HG03378 (cell line): ENCODE measurements at regions not wholly inside any gene's neighbourhood (a gene's known extent, or its start where the extent isn't known, plus 50 kb on each side); places are given as distances from the start of the nearest gene placed in this dataset.
"Not testable (repeated sequence)": the region's sequence is repeated elsewhere in the genome, so short reads cannot be mapped to it uniquely, and the experiment has no call there.

ENCODE experiments used
- ATAC-seq: cut with Tn5 transposase; IDR thresholded peaks from one replicate; pipeline ENCODE4 v1.9.1; 2021; ENCODE audit warnings: mild to moderate bottlenecking, moderate library complexity; ENCODE audit not compliant: unreplicated experiment

DNA sequence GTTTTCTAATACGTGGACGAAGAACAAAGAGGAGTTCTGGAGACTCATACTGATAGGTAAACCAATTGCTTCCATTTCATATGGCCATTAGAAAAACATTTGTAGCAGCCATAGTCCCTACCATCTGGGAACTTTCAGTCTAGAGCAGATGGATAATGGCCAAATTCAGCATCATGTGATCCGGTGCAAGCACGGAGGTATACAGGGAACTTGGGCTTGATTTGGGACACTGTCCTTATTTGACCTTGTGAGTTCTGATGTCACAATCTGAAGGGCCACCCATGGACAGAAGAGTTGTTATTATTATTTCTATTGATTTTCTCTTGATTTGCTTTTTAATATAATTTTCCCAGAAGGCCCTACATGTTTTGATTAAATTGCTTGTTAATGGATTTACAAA, 154.6 kb upstream of the ZNF267 start:
- ATAC-seq = no peak

- no peak for ATAC-seq
These were observed 146.1 kb upstream of the ZNF267 start for GRCh38 chr16:31727553-31727952.

DNA sequence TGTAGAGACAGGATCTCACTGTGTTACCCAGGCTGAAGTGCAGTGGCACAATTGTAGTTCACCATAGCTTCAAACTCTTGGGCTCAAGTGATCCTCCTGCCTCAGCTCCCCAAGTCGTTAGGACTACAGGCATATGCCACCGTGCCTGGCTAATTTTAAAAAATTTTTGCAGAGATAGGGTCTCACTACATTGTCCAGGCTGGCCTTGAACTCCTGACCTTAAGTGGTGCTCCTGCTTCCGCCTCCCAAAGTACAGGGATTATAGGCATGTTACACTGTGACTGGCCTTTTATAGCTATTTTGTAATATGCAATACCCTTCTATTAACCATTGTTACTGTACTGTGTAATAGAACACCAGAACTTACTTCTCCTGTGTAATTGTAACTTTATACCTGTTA, 139.3 kb upstream of the ZNF267 start:
- ATAC-seq = no peak

GRCh38 chr16:31745098-31745497, 128.5 kb upstream of the ZNF267 start:
- ATAC-seq = not testable (repeated sequence)

- ATAC-seq = no peak
These were observed 127.7 kb upstream of the ZNF267 start for GRCh38 chr16:31745900-31746299.

DNA sequence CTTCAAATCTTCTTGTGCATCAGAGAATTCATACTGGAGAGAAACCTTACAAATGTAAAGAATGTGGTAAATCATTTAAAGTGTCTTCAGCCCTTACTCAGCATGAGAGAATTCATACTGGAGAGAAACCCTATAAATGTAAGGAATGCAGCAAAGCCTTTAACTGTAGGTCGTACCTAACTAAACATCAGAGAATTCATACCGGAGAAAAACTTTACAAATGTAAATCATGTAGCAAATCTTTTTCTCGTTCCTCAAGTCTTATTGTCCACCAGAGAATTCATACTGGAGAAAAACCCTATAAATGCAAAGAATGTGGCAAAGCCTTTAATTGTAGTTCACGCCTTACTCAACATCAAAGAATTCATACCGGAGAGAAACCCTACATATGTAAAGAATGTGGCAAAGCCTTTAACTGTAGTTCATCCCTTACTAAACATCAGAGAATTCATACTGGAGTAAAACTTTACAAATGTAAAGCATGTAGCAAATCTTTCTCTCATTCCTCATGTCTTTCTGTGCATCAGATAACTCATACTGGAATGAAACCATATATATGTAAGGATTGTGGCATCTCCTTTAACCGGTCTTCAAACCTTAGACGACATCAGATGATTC, 118.5 kb upstream of the ZNF267 start:
- no peak for ATAC-seq

DNA sequence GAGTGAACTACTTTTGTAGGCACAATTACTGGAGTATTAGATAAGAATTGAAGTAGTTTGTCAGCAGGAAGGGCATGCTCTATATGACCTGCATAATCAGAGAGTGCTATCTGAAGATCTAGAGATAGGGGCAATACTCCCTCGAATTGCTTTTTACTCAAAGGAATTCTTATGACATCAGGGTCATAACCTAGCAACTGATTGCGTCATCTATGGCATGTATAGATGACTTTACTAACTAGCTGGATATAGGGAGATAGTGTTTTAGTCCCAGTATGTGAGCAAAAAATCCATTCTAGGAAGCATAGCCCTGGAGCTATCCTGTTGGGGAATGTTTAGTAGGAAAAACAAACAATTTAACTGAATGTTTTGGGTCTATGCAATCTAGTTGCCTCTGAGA, 109.5 kb upstream of the ZNF267 start:
- no peak for ATAC-seq

GRCh38 chr16:31767267-31767666, 106.3 kb upstream of the ZNF267 start:
- no peak for ATAC-seq

DNA sequence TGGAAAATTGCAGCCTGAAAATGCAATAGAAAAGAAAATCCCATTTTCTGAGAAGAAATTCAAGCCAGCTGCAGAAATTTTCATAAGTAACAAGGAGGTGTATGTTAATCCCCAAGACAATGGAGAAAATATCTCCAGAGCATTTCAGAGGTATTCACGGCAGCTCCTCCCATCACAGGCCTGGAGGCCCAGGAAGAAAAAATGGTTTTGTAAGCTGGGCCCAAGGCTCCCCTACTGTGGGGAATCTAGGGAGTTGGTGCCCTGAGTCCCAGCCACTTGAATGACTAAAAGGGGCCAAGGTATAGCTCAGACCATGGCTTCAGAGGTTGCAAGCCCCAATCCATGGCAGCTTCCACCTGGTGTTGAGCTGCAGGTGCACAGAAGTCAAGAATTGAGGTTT, 93.3 kb upstream of the ZNF267 start:
- ATAC-seq = no peak

GRCh38 chr16:31785126-31785525, 88.5 kb upstream of the ZNF267 start:
- no peak for ATAC-seq

GRCh38 chr16:31807086-31807485, 66.5 kb upstream of the ZNF267 start:
- no peak for ATAC-seq

DNA sequence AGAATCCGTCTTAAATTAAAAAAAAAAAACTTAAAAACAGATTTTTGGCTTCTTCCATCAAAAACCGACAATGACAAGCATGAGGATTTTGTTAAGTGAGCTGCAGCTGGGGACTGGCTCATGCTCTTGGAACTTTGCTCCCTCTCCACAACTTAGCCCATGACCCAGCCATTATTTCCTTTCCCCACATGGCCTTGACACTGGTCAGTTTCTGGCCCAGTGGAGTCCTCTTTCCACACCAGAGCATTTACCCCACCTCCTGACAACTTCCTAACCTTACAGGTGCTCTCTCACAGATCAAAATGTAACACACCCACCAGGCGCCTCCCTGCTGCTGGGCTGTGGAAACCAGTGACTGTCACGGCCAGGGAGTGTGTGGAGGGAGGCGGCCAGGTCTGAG, 62.7 kb upstream of the ZNF267 start:
- no peak for ATAC-seq

DNA sequence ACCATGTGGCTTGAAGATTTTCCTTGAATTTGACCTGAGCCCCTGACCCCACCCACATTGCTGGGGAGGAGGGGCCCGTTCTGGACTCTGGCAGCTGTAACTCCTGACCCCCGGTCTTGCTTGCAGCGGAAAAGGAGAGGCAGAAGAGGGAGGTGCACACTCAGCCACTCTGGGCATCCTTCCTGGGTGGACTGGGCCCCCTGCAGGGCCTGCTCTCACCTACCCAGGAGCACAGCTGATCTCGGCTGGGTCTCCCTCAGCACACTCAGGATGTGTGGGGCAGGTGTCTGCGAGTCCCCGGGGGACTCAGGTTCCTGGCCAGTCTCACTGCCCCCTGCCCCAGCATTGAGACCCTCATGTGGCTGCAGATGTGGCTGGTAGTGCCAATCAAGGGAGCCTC, 57.5 kb upstream of the ZNF267 start:
- ATAC-seq = not testable (repeated sequence)

DNA sequence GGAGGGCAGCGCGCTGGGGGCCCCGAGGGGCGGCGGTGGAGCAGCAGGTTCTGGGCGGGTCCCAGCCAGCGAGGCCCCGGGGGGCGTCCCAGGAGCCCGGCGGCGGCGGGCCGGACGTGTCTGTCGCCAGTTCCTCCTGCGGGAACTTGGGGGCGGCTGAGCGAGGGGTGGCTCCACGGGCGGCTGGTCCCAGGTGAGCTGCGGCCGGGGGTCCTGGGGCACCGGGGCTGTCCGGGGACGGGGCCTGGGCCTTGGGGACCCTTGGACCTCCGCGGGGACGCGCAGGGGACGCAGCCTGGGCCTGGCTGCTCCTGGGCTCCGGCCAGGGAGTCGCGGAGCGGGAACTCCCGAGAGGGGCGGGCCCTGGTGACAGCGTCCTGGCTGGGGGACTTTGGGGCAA, 54.2 kb upstream of the ZNF267 start:
- no peak for ATAC-seq

GRCh38 chr16:31819948-31820347, 53.7 kb upstream of the ZNF267 start:
- ATAC-seq = no peak
